ENCODE measurements at regions not wholly inside any gene's neighbourhood (a gene's known extent, or its start where the extent isn't known, plus 50 kb on each side); places are given as distances from the start of the nearest gene placed in this dataset.

- no peak for TF ChIP-seq CTCF (IDR thresholded peaks at IDR 0.05)
These were observed 490.5 kb upstream of the SLC10A2 start for GRCh38 chr13:103556681-103557080.

GRCh38 chr13:103547914-103548313 lies 481.7 kb upstream of the SLC10A2 start:
- no peak for TF ChIP-seq CTCF (IDR thresholded peaks at IDR 0.05)

GRCh38 chr13:103546271-103546670 lies 480.1 kb upstream of the SLC10A2 start:
- TF ChIP-seq CTCF (IDR thresholded peaks at IDR 0.05): no peak

- TF ChIP-seq CTCF (IDR thresholded peaks at IDR 0.05): no peak
These were observed 476.4 kb upstream of the SLC10A2 start for GRCh38 chr13:103542648-103543047.

GRCh38 chr13:103540382-103540765 lies 474.2 kb upstream of the SLC10A2 start:
- no peak for TF ChIP-seq CTCF (IDR thresholded peaks at IDR 0.05)

- TF ChIP-seq CTCF (IDR thresholded peaks at IDR 0.05): no peak
These were observed 473.6 kb upstream of the SLC10A2 start for GRCh38 chr13:103539721-103540381.

GRCh38 chr13:103539265-103539664 lies 473.0 kb upstream of the SLC10A2 start:
- TF ChIP-seq CTCF (IDR thresholded peaks at IDR 0.05): no peak

GRCh38 chr13:103537616-103538015 lies 471.4 kb upstream of the SLC10A2 start:
- no peak for TF ChIP-seq CTCF (IDR thresholded peaks at IDR 0.05)
